Stomach (tissue), 4 donors: ENCODE measurements at regions not wholly inside any gene's neighbourhood (a gene's known extent, or its start where the extent isn't known, plus 50 kb on each side); places are given as distances from the start of the nearest gene placed in this dataset.

ENCODE experiments used
- POLR2A ChIP-seq, 4 donors: fragments of 450-650 bp; IDR thresholded peaks; one replicate each; pipeline ENCODE4 v1.6.1; 2016; ENCODE audit warnings: antibody characterized with exemption in 4 of 4, control low read depth in 2 of 4, mild to moderate bottlenecking in 1 of 4, moderate library complexity in 1 of 4
- TF ChIP-seq, protein P1 (sequence below), 7 experiments: fragments of 450-650 bp in 4 of 7; fragments of 200-600 bp in 3 of 7; sonication (generic) in 3 of 7; IDR thresholded peaks; one replicate each; pipeline ENCODE4 v1.5.1; 2016 to 2019; ENCODE audit warnings: antibody characterized with exemption in 7 of 7, control low read depth in 2 of 7, mild to moderate bottlenecking in 1 of 7

DNA sequence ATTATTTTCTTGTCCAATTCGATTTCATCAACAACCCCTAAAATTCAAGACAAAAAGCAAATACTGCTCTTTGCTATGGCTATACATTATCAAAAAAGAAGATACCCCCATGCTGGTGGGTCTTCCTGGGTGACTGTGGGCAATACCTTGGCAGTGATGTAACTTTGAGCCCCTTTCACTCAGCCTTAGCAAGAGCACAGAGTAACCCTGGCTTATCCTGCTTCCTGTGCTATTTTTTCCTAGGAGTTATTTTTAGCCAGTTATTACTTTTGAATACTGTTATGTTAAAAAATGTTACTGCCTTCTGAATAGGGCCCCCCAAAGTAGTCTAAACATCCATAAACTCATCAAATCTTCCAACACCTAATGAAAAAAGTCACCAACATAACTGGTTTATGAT is 145.6 kb upstream of the TSLP start:
- TF ChIP-seq, protein P1, sequence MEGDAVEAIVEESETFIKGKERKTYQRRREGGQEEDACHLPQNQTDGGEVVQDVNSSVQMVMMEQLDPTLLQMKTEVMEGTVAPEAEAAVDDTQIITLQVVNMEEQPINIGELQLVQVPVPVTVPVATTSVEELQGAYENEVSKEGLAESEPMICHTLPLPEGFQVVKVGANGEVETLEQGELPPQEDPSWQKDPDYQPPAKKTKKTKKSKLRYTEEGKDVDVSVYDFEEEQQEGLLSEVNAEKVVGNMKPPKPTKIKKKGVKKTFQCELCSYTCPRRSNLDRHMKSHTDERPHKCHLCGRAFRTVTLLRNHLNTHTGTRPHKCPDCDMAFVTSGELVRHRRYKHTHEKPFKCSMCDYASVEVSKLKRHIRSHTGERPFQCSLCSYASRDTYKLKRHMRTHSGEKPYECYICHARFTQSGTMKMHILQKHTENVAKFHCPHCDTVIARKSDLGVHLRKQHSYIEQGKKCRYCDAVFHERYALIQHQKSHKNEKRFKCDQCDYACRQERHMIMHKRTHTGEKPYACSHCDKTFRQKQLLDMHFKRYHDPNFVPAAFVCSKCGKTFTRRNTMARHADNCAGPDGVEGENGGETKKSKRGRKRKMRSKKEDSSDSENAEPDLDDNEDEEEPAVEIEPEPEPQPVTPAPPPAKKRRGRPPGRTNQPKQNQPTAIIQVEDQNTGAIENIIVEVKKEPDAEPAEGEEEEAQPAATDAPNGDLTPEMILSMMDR (IDR thresholded peaks at IDR 0.05): no peak
- TF ChIP-seq POLR2A (IDR thresholded peaks at IDR 0.05): no peak
